Keratinocyte (primary cell): ENCODE measurements at regions not wholly inside any gene's neighbourhood (a gene's known extent, or its start where the extent isn't known, plus 50 kb on each side); places are given as distances from the start of the nearest gene placed in this dataset.

ENCODE experiments used
- DNase-seq: peaks from one replicate; pipeline ENCODE4 v3.0.0-alpha.2; 2011; ENCODE audit warnings: low read depth, missing footprints, low spot score
- FAIRE-seq: peaks from 2 replicates; lab custom pipeline; 2011; peaks lifted over from hg19 to GRCh38; lab: Jason Lieb, UNC
- H2AFZ ChIP-seq: 2 replicates; pipeline ENCODE4 v1.6.0; 2012; ENCODE audit warnings: low read length, control low read depth, inconsistent platforms; ENCODE audit not compliant: control insufficient read depth
- H3K27ac ChIP-seq: 2 replicates; pipeline ENCODE4 v1.5.1; 2011; ENCODE audit warnings: low read length; ENCODE audit not compliant: control insufficient read depth, insufficient read depth
- H3K27me3 ChIP-seq: 3 replicates; pipeline ENCODE4 v1.6.0; 2011; ENCODE audit warnings: low read length; ENCODE audit not compliant: control insufficient read depth, insufficient read depth; ENCODE audit errors: extremely low read depth
- H3K36me3 ChIP-seq, 2 experiments: 2 replicates in 1 of 2; 3 replicates in 1 of 2; pipeline ENCODE4 v1.5.1; 2011; ENCODE audit warnings: low read length in 2 of 2, mild to moderate bottlenecking in 1 of 2; ENCODE audit not compliant: control insufficient read depth in 2 of 2, insufficient read depth in 2 of 2; ENCODE audit errors: extremely low read depth in 1 of 2
- H3K4me1 ChIP-seq: 3 replicates; pipeline ENCODE4 v1.5.1; 2011; ENCODE audit warnings: low read length; ENCODE audit not compliant: control insufficient read depth, insufficient read depth; ENCODE audit errors: extremely low read depth
- H3K4me2 ChIP-seq: 3 replicates; pipeline ENCODE4 v1.6.0; 2011; ENCODE audit warnings: low read depth, low read length; ENCODE audit not compliant: control insufficient read depth, insufficient read depth; ENCODE audit errors: extremely low read depth
- H3K4me3 ChIP-seq, 3 experiments: fragments of 200-600 bp in 1 of 3; sonication (generic) in 1 of 3; 2 replicates in 2 of 3; 3 replicates in 1 of 3; pipeline ENCODE4 v1.5.1; 2011 to 2016; ENCODE audit warnings: low read length in 3 of 3, mild to moderate bottlenecking in 3 of 3, control low read depth in 2 of 3, inconsistent platforms in 1 of 3, low read depth in 1 of 3, mixed read lengths in 1 of 3, mixed run types in 1 of 3, moderate library complexity in 1 of 3; ENCODE audit not compliant: control insufficient read depth in 2 of 3, insufficient read depth in 2 of 3; ENCODE audit errors: extremely low read depth in 1 of 3
- H3K79me2 ChIP-seq: 2 replicates; pipeline ENCODE4 v1.6.0; 2012; ENCODE audit warnings: low read length; ENCODE audit not compliant: control insufficient read depth, insufficient read depth
- H3K9ac ChIP-seq: 3 replicates; pipeline ENCODE4 v1.6.0; 2011; ENCODE audit warnings: low read length; ENCODE audit not compliant: control insufficient read depth, insufficient read depth; ENCODE audit errors: extremely low read depth
- H3K9me1 ChIP-seq: 3 replicates; pipeline ENCODE4 v1.6.0; 2011; ENCODE audit warnings: low read length; ENCODE audit not compliant: control insufficient read depth, insufficient read depth; ENCODE audit errors: extremely low read depth
- H3K9me3 ChIP-seq: 2 replicates; pipeline ENCODE4 v1.5.1; 2012; ENCODE audit warnings: low read depth, low read length; ENCODE audit not compliant: control insufficient read depth
- H4K20me1 ChIP-seq: 3 replicates; pipeline ENCODE4 v1.6.0; 2011; ENCODE audit warnings: low read length; ENCODE audit not compliant: control insufficient read depth, insufficient read depth; ENCODE audit errors: extremely low read depth
- CTCF ChIP-seq, 3 experiments: IDR thresholded peaks in 1 of 3; conservative IDR thresholded peaks in 1 of 3; optimal IDR thresholded peaks in 1 of 3; 2 replicates in 2 of 3; 3 replicates in 1 of 3; pipeline versions ENCODE3 to v1.5.1; 2011; ENCODE audit warnings: low read length in 3 of 3, mild to moderate bottlenecking in 3 of 3, moderate library complexity in 2 of 3, control low read depth in 1 of 3, inconsistent platforms in 1 of 3; ENCODE audit not compliant: insufficient read depth in 2 of 3; ENCODE audit errors: extremely low read depth in 1 of 3
- EZH2 ChIP-seq: IDR thresholded peaks from one replicate; pipeline ENCODE4 v1.6.1; 2012; ENCODE audit warnings: inconsistent platforms, mild to moderate bottlenecking, low read length, moderate library complexity
- dilution Hi-C: fragments of 300-500 bp; cut with MboI; formaldehyde crosslinking; loops from one replicate; pipeline ENCODE4 v1.7.0; 2020; ENCODE audit warnings: low sequenced_read_pairs; ENCODE audit not compliant: extremely low pct_ligation_motif_present

GRCh38 chr2:63668000-63668399 lies 79.2 kb downstream of the MDH1 start:
- peaks cover 24% of the 10 kb centered on the region for H3K4me1 ChIP-seq
- no peak overlapping the region for H3K4me2 ChIP-seq
- dilution Hi-C loops, result no loop called here
- H2AFZ ChIP-seq, result no peak overlapping the region
- no peak for TF ChIP-seq CTCF (optimal IDR thresholded peaks at IDR 0.05 in 1 of 3, IDR thresholded peaks at IDR 0.05 in 1 of 3, conservative IDR thresholded peaks at IDR 0.05 in 1 of 3; ENCODE audit: extremely low read depth in 1 of 3, insufficient read depth in 2 of 3, low read length in 3 of 3)
- TF ChIP-seq EZH2, result no peak
- H3K9me1 ChIP-seq, result no peaks in the 10 kb centered on the region
- H4K20me1 ChIP-seq, result no peaks in the 10 kb centered on the region
- no peak overlapping the region for H3K27ac ChIP-seq
- H3K9me3 ChIP-seq, result no peaks in the 10 kb centered on the region
- no peak overlapping the region for H3K4me3 ChIP-seq
- H3K79me2 ChIP-seq, result no peaks in the 10 kb centered on the region
- H3K36me3 ChIP-seq, result no peaks in the 10 kb centered on the region
- H3K27me3 ChIP-seq, result no peaks in the 10 kb centered on the region
- H3K9ac ChIP-seq, result no peak overlapping the region
- DNase-seq (no peak), FAIRE-seq (peak; percentile 5)

- H3K4me1 ChIP-seq, result peaks cover 20% of the 10 kb centered on the region
- no peak overlapping the region for H3K27ac ChIP-seq
- no peak for FAIRE-seq
- H3K4me3 ChIP-seq, result no peak overlapping the region
- TF ChIP-seq EZH2 (no peak), CTCF (optimal IDR thresholded peaks at IDR 0.05 in 1 of 3, IDR thresholded peaks at IDR 0.05 in 1 of 3, conservative IDR thresholded peaks at IDR 0.05 in 1 of 3; ENCODE audit: extremely low read depth in 1 of 3, insufficient read depth in 2 of 3, low read length in 3 of 3) (no peak)
- H3K9ac ChIP-seq, result no peak overlapping the region
- H3K36me3 ChIP-seq, result no peaks in the 10 kb centered on the region
- H3K27me3 ChIP-seq, result no peaks in the 10 kb centered on the region
- DNase-seq, result no peak
- H3K9me3 ChIP-seq, result no peaks in the 10 kb centered on the region
- H3K79me2 ChIP-seq, result no peaks in the 10 kb centered on the region
- H2AFZ ChIP-seq, result no peak overlapping the region
- no peak overlapping the region for H3K4me2 ChIP-seq
- H3K9me1 ChIP-seq, result no peaks in the 10 kb centered on the region
- dilution Hi-C loops, result no loop called here
- no peaks in the 10 kb centered on the region for H4K20me1 ChIP-seq
Measured at GRCh38 chr2:63668466-63668865, 79.7 kb downstream of the MDH1 start.
